Omental fat pad (tissue), 3 donors: ENCODE measurements at regions not wholly inside any gene's neighbourhood (a gene's known extent, or its start where the extent isn't known, plus 50 kb on each side); places are given as distances from the start of the nearest gene placed in this dataset.

Experiments used
- ATAC-seq: fragments of 150-250 bp; one replicate; pipeline ENCODE4 v1.9.1; 2016; ENCODE audit warnings: mild to moderate bottlenecking, moderate library complexity; ENCODE audit not compliant: low FRiP score
- DNase-seq: peaks from one replicate; pipeline ENCODE4 v3.0.0-alpha.2; 2019; ENCODE audit warnings: low spot score
- TF ChIP-seq, protein P1 (sequence below), 3 donors: fragments of 450-650 bp; IDR thresholded peaks; one replicate each; pipeline ENCODE4 v1.5.1; 2016 to 2017; ENCODE audit warnings: antibody characterized with exemption in 3 of 3, mild to moderate bottlenecking in 3 of 3, moderate library complexity in 2 of 3

DNA sequence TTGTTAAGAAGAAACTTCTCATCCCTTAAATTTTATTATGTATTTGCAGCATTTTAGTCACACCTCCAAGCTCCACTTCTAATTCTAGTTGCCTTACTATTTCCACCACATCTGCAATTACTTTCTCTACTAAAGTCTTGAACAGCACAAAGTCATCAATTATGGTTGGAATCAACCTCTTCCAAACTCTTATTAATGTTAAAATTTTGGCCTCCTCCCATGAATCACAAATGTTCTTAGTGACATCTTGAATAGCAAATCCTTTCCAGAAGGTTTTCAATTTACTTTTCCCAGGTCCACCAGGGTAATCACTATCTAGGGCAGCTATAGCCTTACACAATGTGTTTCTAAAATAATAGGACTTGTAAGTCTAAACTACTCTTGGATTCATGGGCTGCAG, 126.3 kb upstream of the POM121L12 start:
- ATAC-seq (no peak), DNase-seq (no peak)
- TF ChIP-seq, protein P1, sequence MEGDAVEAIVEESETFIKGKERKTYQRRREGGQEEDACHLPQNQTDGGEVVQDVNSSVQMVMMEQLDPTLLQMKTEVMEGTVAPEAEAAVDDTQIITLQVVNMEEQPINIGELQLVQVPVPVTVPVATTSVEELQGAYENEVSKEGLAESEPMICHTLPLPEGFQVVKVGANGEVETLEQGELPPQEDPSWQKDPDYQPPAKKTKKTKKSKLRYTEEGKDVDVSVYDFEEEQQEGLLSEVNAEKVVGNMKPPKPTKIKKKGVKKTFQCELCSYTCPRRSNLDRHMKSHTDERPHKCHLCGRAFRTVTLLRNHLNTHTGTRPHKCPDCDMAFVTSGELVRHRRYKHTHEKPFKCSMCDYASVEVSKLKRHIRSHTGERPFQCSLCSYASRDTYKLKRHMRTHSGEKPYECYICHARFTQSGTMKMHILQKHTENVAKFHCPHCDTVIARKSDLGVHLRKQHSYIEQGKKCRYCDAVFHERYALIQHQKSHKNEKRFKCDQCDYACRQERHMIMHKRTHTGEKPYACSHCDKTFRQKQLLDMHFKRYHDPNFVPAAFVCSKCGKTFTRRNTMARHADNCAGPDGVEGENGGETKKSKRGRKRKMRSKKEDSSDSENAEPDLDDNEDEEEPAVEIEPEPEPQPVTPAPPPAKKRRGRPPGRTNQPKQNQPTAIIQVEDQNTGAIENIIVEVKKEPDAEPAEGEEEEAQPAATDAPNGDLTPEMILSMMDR (IDR thresholded peaks at IDR 0.05), result no peak

DNA sequence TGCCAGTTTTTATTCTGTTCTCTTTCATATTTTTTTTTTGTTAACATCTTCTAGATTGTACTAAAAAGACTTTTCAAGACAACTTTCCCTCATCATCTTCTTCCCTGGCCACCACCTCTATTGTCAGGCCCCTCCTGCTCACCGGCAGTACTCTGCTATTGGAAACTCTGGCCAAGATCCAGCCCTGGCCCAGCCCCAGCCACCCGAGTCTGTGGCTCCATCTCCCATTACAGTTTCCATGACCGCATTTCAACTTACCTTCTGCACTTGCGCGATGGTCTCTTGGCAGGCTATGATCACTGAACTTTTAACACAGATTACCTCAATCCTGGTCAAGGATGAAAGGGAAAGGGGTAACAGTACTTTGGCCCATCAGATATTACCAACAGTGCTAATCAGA, 137.7 kb upstream of the POM121L12 start:
- TF ChIP-seq, protein P1 (IDR thresholded peaks at IDR 0.05), result no peak
- no peak for ATAC-seq
- DNase-seq, result no peak

DNA sequence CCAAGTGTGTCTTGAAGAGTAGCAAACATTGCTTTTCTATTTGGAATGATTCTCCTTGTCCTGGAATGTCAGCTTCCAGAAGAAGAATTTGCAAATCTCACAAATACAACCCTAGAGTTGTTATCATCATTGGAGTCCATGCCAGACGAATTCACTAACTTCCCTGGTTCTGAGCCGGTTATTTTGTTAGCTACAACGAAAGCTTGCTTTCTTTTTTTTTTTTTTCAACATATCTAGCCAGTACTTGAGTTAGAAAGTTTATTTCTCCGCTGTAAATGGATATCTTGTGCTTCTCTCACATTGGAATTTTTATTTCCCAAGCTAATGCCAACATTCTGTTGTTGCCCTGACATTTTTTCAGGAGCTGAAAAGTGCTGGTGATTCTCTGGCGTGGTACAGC, 138.1 kb upstream of the POM121L12 start:
- no peak for DNase-seq
- TF ChIP-seq, protein P1 (IDR thresholded peaks at IDR 0.05), result no peak
- no peak for ATAC-seq

DNA sequence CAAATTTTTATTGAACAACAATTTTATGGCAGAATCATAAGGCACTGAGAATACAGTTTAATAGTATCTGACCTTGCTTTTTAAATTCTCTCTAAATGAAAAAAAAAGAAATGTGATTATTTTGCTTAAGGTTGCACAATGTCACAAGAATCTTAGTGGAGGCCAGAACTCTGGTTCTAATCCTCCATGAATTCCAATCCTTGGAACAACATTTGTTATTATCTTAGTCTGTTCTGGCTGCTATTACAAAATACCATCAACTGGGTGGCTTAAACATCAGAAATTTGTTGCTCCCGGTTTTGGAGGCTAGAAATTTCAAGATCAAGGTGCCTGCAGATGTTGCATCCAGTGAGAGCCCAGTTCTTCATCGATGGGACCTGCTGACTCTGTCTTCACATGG, 158.2 kb upstream of the POM121L12 start:
- TF ChIP-seq, protein P1 (IDR thresholded peaks at IDR 0.05), result no peak
- DNase-seq (no peak), ATAC-seq (no peak)

DNA sequence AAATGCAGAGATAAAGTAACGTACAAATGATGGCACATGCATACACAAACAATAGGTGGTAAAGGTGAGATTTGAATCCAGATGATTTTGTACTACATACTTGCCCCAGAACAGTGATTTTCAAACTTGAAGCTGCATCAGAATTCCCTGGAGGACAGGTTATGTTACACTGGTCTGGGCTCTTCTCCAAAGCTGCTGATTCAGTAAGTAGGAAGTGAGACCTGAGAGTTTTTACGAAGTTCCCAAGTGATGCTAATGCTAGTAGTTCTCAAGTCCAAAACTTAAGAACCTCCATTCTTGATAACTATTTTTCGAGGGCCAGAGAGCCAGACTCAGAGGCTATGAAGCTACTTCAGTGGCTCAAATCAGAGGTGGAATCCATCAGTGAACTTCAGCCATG, 159.0 kb upstream of the POM121L12 start:
- ATAC-seq, result no peak

DNA sequence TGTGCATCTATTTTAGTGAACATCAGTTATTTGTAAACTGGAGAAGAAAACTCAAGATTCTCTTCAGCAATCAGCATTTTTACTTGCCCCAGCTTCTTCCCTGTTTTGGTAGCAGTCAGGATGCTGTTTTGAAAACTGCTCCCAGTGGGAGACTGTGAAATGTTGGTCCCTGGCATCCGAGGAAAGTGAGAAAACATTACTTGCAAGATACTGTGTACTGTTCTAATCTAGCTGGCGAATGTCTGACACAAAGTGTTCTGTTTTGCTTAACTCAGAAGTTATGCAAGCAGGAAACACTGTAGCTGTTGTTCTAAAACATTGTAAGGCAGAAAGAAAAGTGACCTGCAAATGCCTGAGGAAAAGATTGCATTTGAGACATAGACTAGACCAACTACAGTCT, 171.8 kb upstream of the POM121L12 start:
- TF ChIP-seq, protein P1 (IDR thresholded peaks at IDR 0.05), result no peak
- ATAC-seq (no peak), DNase-seq (no peak)

More for the DNA sequence above, 159.0 kb upstream of the POM121L12 start:
- no peak for DNase-seq
- TF ChIP-seq, protein P1 (IDR thresholded peaks at IDR 0.05), result no peak

DNA sequence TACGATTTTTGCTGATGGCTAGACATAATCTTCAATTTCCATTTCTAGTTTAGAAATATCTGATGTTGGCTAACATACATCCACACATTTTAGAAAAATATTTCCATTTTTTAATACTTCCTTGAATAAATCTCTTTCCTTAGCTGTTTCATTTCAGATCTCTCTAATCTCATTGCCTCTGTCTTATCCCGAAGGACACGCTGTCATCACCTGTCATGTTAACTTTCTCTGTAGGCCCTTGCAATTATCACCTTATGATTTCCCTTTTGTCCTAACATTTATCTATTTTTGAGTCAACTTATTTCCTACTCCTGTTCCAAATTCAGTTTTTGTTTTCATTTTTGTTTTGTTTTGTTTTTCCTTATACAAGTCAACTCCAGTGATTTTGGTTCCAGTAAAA, 173.1 kb upstream of the POM121L12 start:
- DNase-seq (no peak), ATAC-seq (no peak)
- TF ChIP-seq, protein P1 (IDR thresholded peaks at IDR 0.05), result no peak
